Activated T-helper 1 cell treated with anti-CD3 and anti-CD28 coated beads, Interleukin-12 subunit alpha, Interleukin-12 subunit beta, Interleukin-2, Interleukin-4 antibody, amounts not matched to agents 30 ng/mL and 10 ng/mL and 1 ng/mL, durations not matched to agents 14 hours and 24 hours and 36 hours (primary cell): ENCODE measurements at regions not wholly inside any gene's neighbourhood (a gene's known extent, or its start where the extent isn't known, plus 50 kb on each side); places are given as distances from the start of the nearest gene placed in this dataset.

Source experiments
- DNase-seq: peaks from one replicate; pipeline ENCODE4 v3.0.0; 2021; ENCODE audit warnings: low spot score
- H3K27ac Mint-ChIP-seq: one replicate; pipeline ENCODE4 v1.8.0; 2021; ENCODE audit warnings: mild to moderate bottlenecking, mixed read lengths
- H3K27me3 Mint-ChIP-seq: one replicate; pipeline ENCODE4 v1.8.0; 2022; ENCODE audit warnings: mild to moderate bottlenecking, moderate library complexity, mixed read lengths; ENCODE audit not compliant: insufficient read depth
- H3K36me3 Mint-ChIP-seq: one replicate; pipeline ENCODE4 v1.8.0; 2021; ENCODE audit warnings: low read depth, mixed read lengths
- H3K4me1 Mint-ChIP-seq: one replicate; pipeline ENCODE4 v1.8.0; 2021; ENCODE audit warnings: low read depth, mixed read lengths
- H3K4me3 Mint-ChIP-seq: one replicate; pipeline ENCODE4 v1.8.0; 2021; ENCODE audit warnings: mild to moderate bottlenecking, moderate library complexity, mixed read lengths
- H3K9me3 Mint-ChIP-seq: one replicate; pipeline ENCODE4 v1.8.0; 2021; ENCODE audit warnings: mixed read lengths
- intact Hi-C: fragments of 100-400 bp; cut with micrococcal nuclease; formaldehyde crosslinking; loops from one replicate; pipeline ENCODE4 v1.15.1; 2024

- Mint-ChIP-seq H3K9me3 (peaks cover 14% of the 10 kb centered on the region), H3K36me3 (no peaks in the 10 kb centered on the region), H3K27me3 (no peaks in the 10 kb centered on the region), H3K4me1 (no peaks in the 10 kb centered on the region), H3K4me3 (no peak overlapping the region), H3K27ac (no peak overlapping the region)
- intact Hi-C loops, result no loop called here
- DNase-seq, result no peak
Measured at GRCh38 chr5:4541334-4541733, 598.8 kb upstream of the ADAMTS16 start.

GRCh38 chr5:4542145-4542778, 597.9 kb upstream of the ADAMTS16 start:
- Mint-ChIP-seq H3K4me1 (no peaks in the 10 kb centered on the region), H3K27me3 (no peaks in the 10 kb centered on the region), H3K36me3 (no peaks in the 10 kb centered on the region), H3K27ac (no peak overlapping the region), H3K4me3 (no peak overlapping the region), H3K9me3 (peaks cover 15% of the 10 kb centered on the region)
- DNase-seq, result no peak
- intact Hi-C loops, result no loop called here

- no peaks in the 10 kb centered on the region for H3K27me3 Mint-ChIP-seq
- no peak overlapping the region for H3K27ac Mint-ChIP-seq
- DNase-seq, result no peak
- peaks cover 12% of the 10 kb centered on the region for H3K9me3 Mint-ChIP-seq
- H3K36me3 Mint-ChIP-seq, result no peaks in the 10 kb centered on the region
- no peak overlapping the region for H3K4me3 Mint-ChIP-seq
- intact Hi-C loops, result no loop called here
- no peaks in the 10 kb centered on the region for H3K4me1 Mint-ChIP-seq
Measured at GRCh38 chr5:4544049-4544670, 596.0 kb upstream of the ADAMTS16 start.

GRCh38 chr5:4547547-4547946, 592.6 kb upstream of the ADAMTS16 start:
- no peak for DNase-seq
- Mint-ChIP-seq H3K27ac (no peak overlapping the region), H3K4me3 (no peak overlapping the region), H3K27me3 (no peaks in the 10 kb centered on the region), H3K4me1 (no peaks in the 10 kb centered on the region), H3K9me3 (peaks cover 7% of the 10 kb centered on the region), H3K36me3 (no peaks in the 10 kb centered on the region)
- intact Hi-C loops, result no loop called here

- H3K9me3 Mint-ChIP-seq, result peaks cover 4% of the 10 kb centered on the region
- no peak for DNase-seq
- H3K4me1 Mint-ChIP-seq, result no peaks in the 10 kb centered on the region
- no peak overlapping the region for H3K27ac Mint-ChIP-seq
- intact Hi-C loops, result no loop called here
- no peaks in the 10 kb centered on the region for H3K36me3 Mint-ChIP-seq
- H3K27me3 Mint-ChIP-seq, result no peaks in the 10 kb centered on the region
- H3K4me3 Mint-ChIP-seq, result no peak overlapping the region
Measured at GRCh38 chr5:4548341-4548740, 591.8 kb upstream of the ADAMTS16 start.

GRCh38 chr5:4549351-4549750, 590.8 kb upstream of the ADAMTS16 start:
- H3K27me3 Mint-ChIP-seq, result no peaks in the 10 kb centered on the region

GRCh38 chr5:4551034-4551433, 589.1 kb upstream of the ADAMTS16 start:
- H3K36me3 Mint-ChIP-seq, result no peaks in the 10 kb centered on the region

More at GRCh38 chr5:4549351-4549750, 590.8 kb upstream of the ADAMTS16 start:
- Mint-ChIP-seq H3K4me3 (no peak overlapping the region), H3K27ac (no peak overlapping the region), H3K4me1 (no peaks in the 10 kb centered on the region), H3K36me3 (no peaks in the 10 kb centered on the region), H3K9me3 (peaks cover 4% of the 10 kb centered on the region)
- intact Hi-C loops, result no loop called here
- DNase-seq, result no peak

GRCh38 chr5:4553130-4553529, 587.0 kb upstream of the ADAMTS16 start:
- Mint-ChIP-seq H3K9me3 (peaks cover 10% of the 10 kb centered on the region), H3K4me1 (no peaks in the 10 kb centered on the region), H3K4me3 (no peak overlapping the region), H3K27me3 (no peaks in the 10 kb centered on the region), H3K36me3 (no peaks in the 10 kb centered on the region), H3K27ac (no peak overlapping the region)
- no peak for DNase-seq
- intact Hi-C loops, result no loop called here

More at GRCh38 chr5:4551034-4551433, 589.1 kb upstream of the ADAMTS16 start:
- intact Hi-C loops, result no loop called here
- Mint-ChIP-seq H3K27ac (no peak overlapping the region), H3K4me3 (no peak overlapping the region), H3K27me3 (no peaks in the 10 kb centered on the region), H3K4me1 (no peaks in the 10 kb centered on the region), H3K9me3 (peaks cover 9% of the 10 kb centered on the region)
- no peak for DNase-seq

GRCh38 chr5:4553978-4554377, 586.2 kb upstream of the ADAMTS16 start:
- no peak for DNase-seq
- H3K9me3 Mint-ChIP-seq, result peaks cover 10% of the 10 kb centered on the region
- no peak overlapping the region for H3K27ac Mint-ChIP-seq
- no peaks in the 10 kb centered on the region for H3K36me3 Mint-ChIP-seq
- intact Hi-C loops, result no loop called here
- no peaks in the 10 kb centered on the region for H3K27me3 Mint-ChIP-seq
- no peak overlapping the region for H3K4me3 Mint-ChIP-seq
- H3K4me1 Mint-ChIP-seq, result no peaks in the 10 kb centered on the region

- no peak overlapping the region for H3K4me3 Mint-ChIP-seq
- intact Hi-C loops, result no loop called here
- H3K27me3 Mint-ChIP-seq, result no peaks in the 10 kb centered on the region
- peaks cover 13% of the 10 kb centered on the region for H3K9me3 Mint-ChIP-seq
- H3K4me1 Mint-ChIP-seq, result no peaks in the 10 kb centered on the region
- H3K27ac Mint-ChIP-seq, result no peak overlapping the region
- no peak for DNase-seq
- H3K36me3 Mint-ChIP-seq, result no peaks in the 10 kb centered on the region
Measured at GRCh38 chr5:4555725-4556285, 584.3 kb upstream of the ADAMTS16 start.

GRCh38 chr5:4561403-4561802, 578.7 kb upstream of the ADAMTS16 start:
- intact Hi-C loops, result no loop called here
- Mint-ChIP-seq H3K36me3 (no peaks in the 10 kb centered on the region), H3K9me3 (peaks cover 10% of the 10 kb centered on the region), H3K4me1 (no peaks in the 10 kb centered on the region), H3K27me3 (no peaks in the 10 kb centered on the region), H3K4me3 (no peak overlapping the region), H3K27ac (no peak overlapping the region)
- no peak for DNase-seq

- no peaks in the 10 kb centered on the region for H3K36me3 Mint-ChIP-seq
- H3K9me3 Mint-ChIP-seq, result peaks cover 10% of the 10 kb centered on the region
- no peak for DNase-seq
- intact Hi-C loops, result no loop called here
- H3K27ac Mint-ChIP-seq, result no peak overlapping the region
- no peaks in the 10 kb centered on the region for H3K4me1 Mint-ChIP-seq
- H3K27me3 Mint-ChIP-seq, result no peaks in the 10 kb centered on the region
- no peak overlapping the region for H3K4me3 Mint-ChIP-seq
Measured at GRCh38 chr5:4563400-4563799, 576.7 kb upstream of the ADAMTS16 start.

GRCh38 chr5:4570047-4570995, 569.8 kb upstream of the ADAMTS16 start:
- intact Hi-C loops, result no loop called here
- Mint-ChIP-seq H3K9me3 (peaks cover 17% of the 10 kb centered on the region), H3K27ac (no peak overlapping the region), H3K4me3 (no peak overlapping the region), H3K36me3 (no peaks in the 10 kb centered on the region), H3K27me3 (no peaks in the 10 kb centered on the region), H3K4me1 (no peaks in the 10 kb centered on the region)
- DNase-seq, result no peak
